ENCODE measurements at regions not wholly inside any gene's neighbourhood (a gene's known extent, or its start where the extent isn't known, plus 50 kb on each side); places are given as distances from the start of the nearest gene placed in this dataset.
A peak's percentile ranks its signal among the peaks of the same experiment; 100 is the strongest.

DNA sequence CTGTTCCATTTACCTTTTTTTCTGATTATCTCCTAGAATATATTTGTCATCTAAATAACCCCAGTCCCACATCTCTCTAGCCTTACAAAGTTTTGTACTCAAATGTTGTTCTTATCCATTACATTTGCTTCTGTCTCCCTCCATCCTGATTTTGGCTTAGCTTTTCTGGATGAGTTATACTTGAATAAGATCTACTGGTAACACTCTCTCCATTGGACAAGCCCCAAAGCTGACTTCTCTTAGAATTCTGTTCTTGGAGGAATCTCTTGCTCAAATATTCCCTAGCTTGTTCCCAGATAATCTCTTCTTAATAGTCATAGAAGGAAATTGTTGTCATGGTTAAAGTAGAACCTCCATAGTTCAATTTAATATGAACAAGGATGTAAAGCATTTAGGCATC lies 115.5 kb upstream of the HS3ST1 start:
- H3K9me3 ChIP-seq, result no peaks in the 10 kb centered on the region
- no peaks in the 10 kb centered on the region for H3K4me1 ChIP-seq
- no peaks in the 10 kb centered on the region for H3K36me3 ChIP-seq
- TF ChIP-seq, protein P1, sequence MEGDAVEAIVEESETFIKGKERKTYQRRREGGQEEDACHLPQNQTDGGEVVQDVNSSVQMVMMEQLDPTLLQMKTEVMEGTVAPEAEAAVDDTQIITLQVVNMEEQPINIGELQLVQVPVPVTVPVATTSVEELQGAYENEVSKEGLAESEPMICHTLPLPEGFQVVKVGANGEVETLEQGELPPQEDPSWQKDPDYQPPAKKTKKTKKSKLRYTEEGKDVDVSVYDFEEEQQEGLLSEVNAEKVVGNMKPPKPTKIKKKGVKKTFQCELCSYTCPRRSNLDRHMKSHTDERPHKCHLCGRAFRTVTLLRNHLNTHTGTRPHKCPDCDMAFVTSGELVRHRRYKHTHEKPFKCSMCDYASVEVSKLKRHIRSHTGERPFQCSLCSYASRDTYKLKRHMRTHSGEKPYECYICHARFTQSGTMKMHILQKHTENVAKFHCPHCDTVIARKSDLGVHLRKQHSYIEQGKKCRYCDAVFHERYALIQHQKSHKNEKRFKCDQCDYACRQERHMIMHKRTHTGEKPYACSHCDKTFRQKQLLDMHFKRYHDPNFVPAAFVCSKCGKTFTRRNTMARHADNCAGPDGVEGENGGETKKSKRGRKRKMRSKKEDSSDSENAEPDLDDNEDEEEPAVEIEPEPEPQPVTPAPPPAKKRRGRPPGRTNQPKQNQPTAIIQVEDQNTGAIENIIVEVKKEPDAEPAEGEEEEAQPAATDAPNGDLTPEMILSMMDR (IDR thresholded peaks at IDR 0.05), result no peak
- DNase-seq (no peak), ATAC-seq (no peak)
- no peak overlapping the region for H3K4me3 ChIP-seq
- H3K27ac ChIP-seq, result no peak overlapping the region
- no peaks in the 10 kb centered on the region for H3K27me3 ChIP-seq (ENCODE audit: low read depth)
- intact Hi-C loops (cut with DNase I), result no loop called here

GRCh38 chr4:11543706-11544105 lies 115.0 kb upstream of the HS3ST1 start:
- DNase-seq (no peak), ATAC-seq (peak; percentile 53 to 64)
- no peaks in the 10 kb centered on the region for H3K9me3 ChIP-seq
- H3K27ac ChIP-seq, result no peak overlapping the region
- H3K4me1 ChIP-seq, result no peaks in the 10 kb centered on the region
- intact Hi-C loops (cut with DNase I), result no loop called here
- no peaks in the 10 kb centered on the region for H3K27me3 ChIP-seq (ENCODE audit: low read depth)
- TF ChIP-seq, protein P1 (IDR thresholded peaks at IDR 0.05), result no peak
- H3K4me3 ChIP-seq, result no peak overlapping the region
- no peaks in the 10 kb centered on the region for H3K36me3 ChIP-seq

DNA sequence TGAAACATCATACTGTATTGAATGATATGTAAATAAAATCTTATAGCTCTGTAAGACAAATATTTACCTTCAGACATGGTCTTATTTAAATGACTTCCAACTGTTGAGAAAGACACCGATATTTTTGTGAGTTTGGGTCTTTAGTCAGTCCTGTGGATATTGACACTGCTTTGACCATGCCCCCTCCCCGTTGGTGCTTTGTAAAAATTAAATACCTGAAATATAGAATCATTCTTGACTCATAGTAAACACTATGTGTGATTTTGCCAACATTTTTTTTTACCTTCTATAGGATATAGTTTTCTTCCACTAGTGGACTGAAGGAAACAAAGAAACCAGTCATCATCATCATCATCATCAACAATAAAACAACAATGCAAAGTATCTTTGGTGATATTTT lies 114.3 kb upstream of the HS3ST1 start:
- no peak overlapping the region for H3K27ac ChIP-seq
- DNase-seq (no peak), ATAC-seq (no peak)
- no peak overlapping the region for H3K4me3 ChIP-seq
- TF ChIP-seq, protein P1 (IDR thresholded peaks at IDR 0.05), result no peak
- intact Hi-C loops (cut with DNase I), result no loop called here
- no peaks in the 10 kb centered on the region for H3K36me3 ChIP-seq
- H3K9me3 ChIP-seq, result no peaks in the 10 kb centered on the region
- H3K27me3 ChIP-seq (ENCODE audit: low read depth), result no peaks in the 10 kb centered on the region
- no peaks in the 10 kb centered on the region for H3K4me1 ChIP-seq

DNA sequence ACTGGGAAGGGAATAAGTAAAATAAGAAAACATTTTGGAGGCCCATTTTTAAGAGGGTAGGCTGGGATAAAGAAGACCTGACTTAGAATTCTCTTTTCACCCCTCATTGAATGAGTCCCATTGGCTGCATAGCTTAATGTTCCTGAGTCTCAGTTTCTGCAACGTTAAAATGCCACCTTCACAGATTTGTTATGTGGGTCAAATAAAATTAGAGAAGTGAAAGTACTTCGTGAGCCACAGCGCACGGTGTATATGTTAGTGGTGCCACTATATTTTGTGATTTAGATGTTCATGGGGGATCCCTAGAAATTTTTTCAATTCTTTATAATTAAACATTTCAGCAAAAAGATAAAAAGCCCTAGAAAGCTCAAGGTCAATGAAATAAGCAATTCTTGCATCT lies 109.2 kb upstream of the HS3ST1 start:
- Histone ChIP-seq H3K27me3 (ENCODE audit: low read depth) (no peaks in the 10 kb centered on the region), H3K4me1 (no peaks in the 10 kb centered on the region), H3K9me3 (no peaks in the 10 kb centered on the region), H3K36me3 (no peaks in the 10 kb centered on the region), H3K27ac (no peak overlapping the region), H3K4me3 (no peak overlapping the region)
- intact Hi-C loops (cut with DNase I), result no loop called here
- DNase-seq, result no peak
- ATAC-seq, result no peak
- TF ChIP-seq, protein P1 (IDR thresholded peaks at IDR 0.05), result no peak

DNA sequence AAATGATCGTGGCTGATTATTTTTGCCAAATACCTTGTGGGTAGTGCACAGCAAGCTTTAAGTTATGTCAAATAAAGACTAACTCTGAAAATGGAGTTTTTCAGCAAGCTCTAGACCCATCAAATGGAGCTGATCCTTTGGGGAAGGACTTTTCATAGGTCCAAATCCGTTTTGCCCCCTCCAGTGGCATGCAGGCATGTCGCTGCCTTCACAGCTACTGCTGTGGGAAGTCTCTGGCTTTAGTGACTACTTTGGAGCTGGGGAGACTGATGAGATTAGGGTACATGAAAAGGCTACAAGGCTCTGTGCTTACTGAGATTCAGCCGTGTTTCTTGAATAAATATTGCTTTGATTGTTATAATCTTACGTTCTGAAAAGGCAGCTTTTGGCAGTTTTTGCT lies 106.6 kb upstream of the HS3ST1 start:
- ATAC-seq (no peak), DNase-seq (no peak)
- H3K27ac ChIP-seq, result no peak overlapping the region
- H3K4me3 ChIP-seq, result no peak overlapping the region
- H3K36me3 ChIP-seq, result no peaks in the 10 kb centered on the region
- no peaks in the 10 kb centered on the region for H3K9me3 ChIP-seq
- TF ChIP-seq, protein P1 (IDR thresholded peaks at IDR 0.05), result no peak
- intact Hi-C loops (cut with DNase I), result no loop called here
- H3K4me1 ChIP-seq, result no peaks in the 10 kb centered on the region
- H3K27me3 ChIP-seq (ENCODE audit: low read depth), result no peaks in the 10 kb centered on the region

All from lower lobe of right lung (tissue), 2 donors.